Sigmoid colon (tissue), 6 donors: ENCODE measurements at regions not wholly inside any gene's neighbourhood (a gene's known extent, or its start where the extent isn't known, plus 50 kb on each side); places are given as distances from the start of the nearest gene placed in this dataset.

Source experiments
- DNase-seq: peaks from one replicate; pipeline ENCODE4 v3.0.0-alpha.2; 2019
- H3K27ac ChIP-seq, 4 donors: fragments of 200-600 bp; sonication (generic); one replicate each; pipeline ENCODE4 v1.5.1; 2016 to 2019; ENCODE audit warnings: mild to moderate bottlenecking in 1 of 4
- H3K27me3 ChIP-seq, 3 donors: fragments of 200-600 bp; sonication (generic); one replicate each; pipeline ENCODE4 v1.5.1; 2019; ENCODE audit warnings: mild to moderate bottlenecking in 1 of 3
- H3K36me3 ChIP-seq, 4 donors: fragments of 200-600 bp; sonication (generic); one replicate each; pipeline ENCODE4 v1.5.1; 2016 to 2019
- H3K4me1 ChIP-seq, 4 donors: fragments of 200-600 bp; sonication (generic); one replicate each; pipeline ENCODE4 v1.5.1; 2017 to 2019
- H3K4me3 ChIP-seq, 4 donors: fragments of 200-600 bp; sonication (generic); one replicate each; pipeline ENCODE4 v1.5.1; 2017 to 2019; ENCODE audit warnings: mild to moderate bottlenecking in 2 of 4, moderate library complexity in 1 of 4
- H3K9me3 ChIP-seq, 4 donors: fragments of 200-600 bp in 3 of 4; sonication (generic) in 3 of 4; one replicate each; pipeline versions ENCODE4 v1.5.1 to v1.6.1; 2013 to 2019
- CTCF ChIP-seq, 4 experiments: fragments of 450-650 bp in 3 of 4; fragments of 200-600 bp in 1 of 4; IDR thresholded peaks; one replicate each; pipeline ENCODE4 v1.5.1; 2016 to 2019; ENCODE audit warnings: antibody characterized with exemption in 4 of 4, mild to moderate bottlenecking in 3 of 4, moderate library complexity in 2 of 4
- EP300 ChIP-seq, 4 donors: sonication (generic); formaldehyde crosslinking; IDR thresholded peaks; one replicate each; pipeline ENCODE4 v1.6.1; 2017; ENCODE audit warnings: antibody characterized with exemption in 4 of 4
- POLR2A ChIP-seq, 2 donors: fragments of 450-650 bp; IDR thresholded peaks; one replicate each; pipeline ENCODE4 v1.6.1; 2016; ENCODE audit warnings: antibody characterized with exemption in 2 of 2, mild to moderate bottlenecking in 2 of 2, moderate library complexity in 2 of 2
- POLR2AphosphoS5 ChIP-seq, 4 donors: sonication (generic); formaldehyde crosslinking; IDR thresholded peaks; one replicate each; pipeline ENCODE4 v1.6.1; 2017; ENCODE audit warnings: antibody characterized with exemption in 4 of 4
- WGBS, 2 donors: extraction: QIAGEN DNeasy Blood & Tissue Kit; methylation state at CpG; one replicate each; pipeline ENCODE4 v1.1.7; 2013; 5-methylcytosine and 5-hydroxymethylcytosine counted together
- intact Hi-C: fragments of 100-400 bp; cut with DNase I; formaldehyde crosslinking; loops from one replicate; pipeline ENCODE4 v1.15.1; 2023
- donor health status: healthy with polysubstance abuse.
- donor health status: healthy.

GRCh38 chr3:81048058-81048665 is 713.3 kb downstream of the GBE1 start:
- H3K9me3 ChIP-seq: no peaks in the 10 kb centered on the region
- 37 to 72% methylated on average over 3 of the region's 3 CpGs for WGBS, 2 donors
- H3K27ac ChIP-seq: no peak overlapping the region
- no peaks in the 10 kb centered on the region for H3K4me1 ChIP-seq
- H3K36me3 ChIP-seq: no peaks in the 10 kb centered on the region
- no peak for DNase-seq
- H3K4me3 ChIP-seq: no peak overlapping the region
- intact Hi-C loops: no loop called here
- H3K27me3 ChIP-seq: no peaks in the 10 kb centered on the region
- no peak for TF ChIP-seq CTCF (IDR thresholded peaks at IDR 0.05)
- no peak for TF ChIP-seq POLR2AphosphoS5 (IDR thresholded peaks at IDR 0.05)
- no peak for TF ChIP-seq EP300 (IDR thresholded peaks at IDR 0.05)
- TF ChIP-seq POLR2A (IDR thresholded peaks at IDR 0.05): no peak

GRCh38 chr3:81045976-81046375 is 715.5 kb downstream of the GBE1 start:
- WGBS, 2 donors: 38 to 92% methylated on average over 1 of the region's 1 CpG
- intact Hi-C loops: no loop called here
- Histone ChIP-seq H3K36me3 (no peaks in the 10 kb centered on the region), H3K9me3 (no peaks in the 10 kb centered on the region), H3K4me3 (no peak overlapping the region), H3K27ac (no peak overlapping the region), H3K27me3 (no peaks in the 10 kb centered on the region), H3K4me1 (no peaks in the 10 kb centered on the region)
- DNase-seq: no peak
- TF ChIP-seq POLR2A (IDR thresholded peaks at IDR 0.05) (no peak), EP300 (IDR thresholded peaks at IDR 0.05) (no peak)

GRCh38 chr3:81045246-81045645 is 716.2 kb downstream of the GBE1 start:
- WGBS, 2 donors: 30 to 81% methylated on average over 2 of the region's 2 CpGs
- H3K27ac ChIP-seq: no peak overlapping the region
- no peak for DNase-seq
- H3K9me3 ChIP-seq: no peaks in the 10 kb centered on the region
- intact Hi-C loops: no loop called here
- no peaks in the 10 kb centered on the region for H3K36me3 ChIP-seq
- TF ChIP-seq CTCF (IDR thresholded peaks at IDR 0.05) (no peak), POLR2A (IDR thresholded peaks at IDR 0.05) (no peak), POLR2AphosphoS5 (IDR thresholded peaks at IDR 0.05) (no peak), EP300 (IDR thresholded peaks at IDR 0.05) (no peak)
- no peaks in the 10 kb centered on the region for H3K4me1 ChIP-seq
- H3K4me3 ChIP-seq: no peak overlapping the region
- no peaks in the 10 kb centered on the region for H3K27me3 ChIP-seq

- Histone ChIP-seq H3K4me3 (no peak overlapping the region), H3K27ac (no peak overlapping the region), H3K27me3 (no peaks in the 10 kb centered on the region), H3K9me3 (no peaks in the 10 kb centered on the region), H3K4me1 (no peaks in the 10 kb centered on the region), H3K36me3 (no peaks in the 10 kb centered on the region)
- TF ChIP-seq POLR2AphosphoS5 (IDR thresholded peaks at IDR 0.05) (no peak), EP300 (IDR thresholded peaks at IDR 0.05) (no peak), CTCF (IDR thresholded peaks at IDR 0.05) (no peak), POLR2A (IDR thresholded peaks at IDR 0.05) (no peak)
- 88 to 93% methylated on average over 3 of the region's 3 CpGs for WGBS, 2 donors
- no peak for DNase-seq
- intact Hi-C loops: no loop called here
Measured at GRCh38 chr3:81043660-81044199, 717.7 kb downstream of the GBE1 start.

GRCh38 chr3:81043009-81043408 is 718.4 kb downstream of the GBE1 start:
- Histone ChIP-seq H3K9me3 (no peaks in the 10 kb centered on the region), H3K4me1 (no peaks in the 10 kb centered on the region), H3K4me3 (no peak overlapping the region), H3K27ac (no peak overlapping the region), H3K27me3 (no peaks in the 10 kb centered on the region), H3K36me3 (no peaks in the 10 kb centered on the region)
- WGBS, 2 donors: 64 to 77% methylated on average over 2 of the region's 2 CpGs
- TF ChIP-seq POLR2AphosphoS5 (IDR thresholded peaks at IDR 0.05) (no peak), CTCF (IDR thresholded peaks at IDR 0.05) (no peak), EP300 (IDR thresholded peaks at IDR 0.05) (no peak), POLR2A (IDR thresholded peaks at IDR 0.05) (no peak)
- intact Hi-C loops: no loop called here
- no peak for DNase-seq
